Ovary (tissue), 7 donors: ENCODE measurements at regions not wholly inside any gene's neighbourhood (a gene's known extent, or its start where the extent isn't known, plus 50 kb on each side); places are given as distances from the start of the nearest gene placed in this dataset.
"Not testable (repeated sequence)": the region's sequence is repeated elsewhere in the genome, so short reads cannot be mapped to it uniquely, and the experiment has no call there.

Experiments
- DNase-seq, 5 donors: peaks; one replicate each; pipeline ENCODE4 v3.0.0-alpha.2; 2019 to 2020
- H3K27ac ChIP-seq, 2 donors: fragments of 200-600 bp; one replicate each; pipeline versions ENCODE4 v1.5.1 to v1.8.0; 2019 to 2022
- H3K27me3 ChIP-seq: fragments of 200-600 bp; one replicate; pipeline ENCODE4 v1.8.0; 2022
- H3K36me3 ChIP-seq: fragments of 200-600 bp; sonication (generic); one replicate; pipeline ENCODE4 v1.5.1; 2019
- H3K4me1 ChIP-seq: one replicate; pipeline ENCODE4 v1.8.1; 2013; ENCODE audit warnings: mild to moderate bottlenecking, moderate library complexity; ENCODE audit not compliant: insufficient read depth
- H3K4me3 ChIP-seq: fragments of 200-600 bp; sonication (generic); one replicate; pipeline ENCODE4 v1.5.1; 2017
- H3K9me3 ChIP-seq, 2 donors: fragments of 200-600 bp in 1 of 2; sonication (generic) in 1 of 2; one replicate each; pipeline versions ENCODE4 v1.5.1 to v1.8.1; 2013 to 2019; ENCODE audit warnings: mild to moderate bottlenecking in 1 of 2, moderate library complexity in 1 of 2
- CTCF ChIP-seq, 3 donors: fragments of 450-650 bp in 2 of 3; fragments of 200-600 bp in 1 of 3; IDR thresholded peaks; one replicate each; pipeline versions ENCODE4 v1.5.1 to v1.8.0; 2016 to 2022; ENCODE audit warnings: antibody characterized with exemption in 3 of 3, mild to moderate bottlenecking in 1 of 3
- EP300 ChIP-seq: sonication (generic); formaldehyde crosslinking; IDR thresholded peaks from one replicate; pipeline ENCODE4 v1.6.1; 2017; ENCODE audit warnings: antibody characterized with exemption
- POLR2A ChIP-seq: fragments of 450-650 bp; IDR thresholded peaks from one replicate; pipeline ENCODE4 v1.6.1; 2017; ENCODE audit warnings: antibody characterized with exemption, mild to moderate bottlenecking, moderate library complexity
- WGBS, 3 donors: extraction: QIAGEN DNeasy Blood & Tissue Kit in 1 of 3; methylation state at CpG; one replicate each; pipeline versions ENCODE4 v1.1.5 to v1.1.7; 2013 to 2017; 5-methylcytosine and 5-hydroxymethylcytosine counted together
- intact Hi-C, 4 donors: fragments of 100-400 bp; cut with DNase I; formaldehyde crosslinking; loops; one replicate each; pipeline versions ENCODE4 v1.11.0 to v1.15.1; 2022 to 2023
- donor health status: DM: no; HTN: no; CAD: no; lungs with moderate emphysema.
- donor health status: DM: no; HTN: no; CAD: no.
- donor health status: Bipolar disorder and iron deficiency.
- donor health status: DM: no; HTN: no; CAD: no.
- donor health status: DM: yes; HTN: yes; CAD: no.

- Histone ChIP-seq H3K27me3 (no peaks in the 10 kb centered on the region), H3K9me3 (no peaks in the 10 kb centered on the region), H3K27ac (no peak overlapping the region), H3K36me3 (no peaks in the 10 kb centered on the region), H3K4me1 (no peaks in the 10 kb centered on the region), H3K4me3 (no peak overlapping the region)
- WGBS, 3 donors, result 71 to 75% (median 72%) methylated on average over 6 of the region's 6 CpGs
- no peak for TF ChIP-seq CTCF (IDR thresholded peaks at IDR 0.05)
- TF ChIP-seq EP300, result no peak
- no peak for TF ChIP-seq POLR2A
- DNase-seq, result no peak
- intact Hi-C loops, result no loop called here
These were observed 315.3 kb upstream of the LUZP2 start for GRCh38 chr11:24181395-24182047.

DNA sequence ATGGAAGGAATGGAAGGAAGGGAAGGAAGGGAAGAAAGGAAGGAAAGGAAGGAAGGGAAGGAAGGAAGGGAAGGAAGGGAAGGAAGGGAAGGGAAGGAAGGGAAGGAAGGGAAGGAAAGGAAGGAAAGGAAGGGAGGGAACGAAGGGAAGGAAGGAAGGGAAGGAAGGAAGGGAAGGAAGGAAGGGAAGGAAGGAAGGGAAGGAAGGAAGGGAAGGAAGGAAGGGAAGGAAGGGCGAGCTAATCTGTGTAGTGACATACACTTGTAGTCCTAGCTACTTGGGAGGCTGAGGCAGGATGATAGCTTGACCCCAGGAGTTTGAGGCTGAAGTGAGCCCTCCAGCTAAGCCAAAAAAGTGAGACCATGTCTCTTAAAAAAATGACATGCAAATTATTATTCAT is 311.3 kb upstream of the LUZP2 start:
- H3K36me3 ChIP-seq, DNase-seq, H3K4me3 ChIP-seq, intact Hi-C loops, H3K27ac ChIP-seq, H3K9me3 ChIP-seq, H3K27me3 ChIP-seq, H3K4me1 ChIP-seq: not testable (repeated sequence)
- WGBS, 3 donors, result 76 to 85% (median 82%) methylated on average over 1 to 2 of the region's 2 CpGs

- Histone ChIP-seq H3K27ac (no peak overlapping the region), H3K9me3 (no peaks in the 10 kb centered on the region), H3K4me3 (no peak overlapping the region), H3K27me3 (no peaks in the 10 kb centered on the region), H3K4me1 (no peaks in the 10 kb centered on the region), H3K36me3 (no peaks in the 10 kb centered on the region)
- no peak for TF ChIP-seq EP300
- TF ChIP-seq POLR2A, result no peak
- TF ChIP-seq CTCF (IDR thresholded peaks at IDR 0.05), result no peak
- DNase-seq, result no peak
- 71 to 82% (median 77%) methylated on average over 2 of the region's 2 CpGs for WGBS, 3 donors
- intact Hi-C loops, result no loop called here
These were observed 300.1 kb upstream of the LUZP2 start for GRCh38 chr11:24196733-24197132.

DNA sequence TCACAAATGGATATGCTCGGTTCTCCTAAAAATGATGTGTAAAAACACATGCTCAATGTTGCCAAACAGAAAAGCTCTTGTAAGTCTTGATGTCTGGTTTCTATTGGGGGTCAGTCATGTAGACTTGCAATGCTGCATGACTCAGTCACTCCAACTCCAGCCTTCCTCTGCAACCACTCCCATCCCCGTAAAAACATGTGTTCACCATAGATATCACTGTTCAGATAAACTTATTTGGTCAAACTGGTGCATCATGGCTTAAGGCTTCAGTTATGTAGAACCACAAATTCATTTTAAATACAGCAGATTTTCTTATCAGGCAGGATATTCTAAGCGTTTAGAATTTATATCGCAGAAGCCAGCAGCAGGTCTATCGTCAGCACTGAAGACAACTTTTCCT is 298.4 kb upstream of the LUZP2 start:
- 76 to 82% (median 82%) methylated on average over 5 of the region's 5 CpGs for WGBS, 3 donors
- intact Hi-C loops, result no loop called here
- Histone ChIP-seq H3K27ac (no peak overlapping the region), H3K36me3 (no peaks in the 10 kb centered on the region), H3K4me1 (no peaks in the 10 kb centered on the region), H3K4me3 (no peak overlapping the region), H3K27me3 (no peaks in the 10 kb centered on the region), H3K9me3 (no peaks in the 10 kb centered on the region)
- no peak for DNase-seq
- TF ChIP-seq CTCF (IDR thresholded peaks at IDR 0.05) (no peak), EP300 (no peak), POLR2A (no peak)

- Histone ChIP-seq H3K4me1 (no peaks in the 10 kb centered on the region), H3K36me3 (no peaks in the 10 kb centered on the region), H3K9me3 (no peaks in the 10 kb centered on the region), H3K4me3 (no peak overlapping the region), H3K27ac (no peak overlapping the region), H3K27me3 (no peaks in the 10 kb centered on the region)
- TF ChIP-seq CTCF (IDR thresholded peaks at IDR 0.05) (no peak), EP300 (no peak), POLR2A (no peak)
- WGBS, 3 donors, result 82 to 89% (median 88%) methylated on average over 1 of the region's 1 CpG
- intact Hi-C loops, result no loop called here
- DNase-seq, result no peak
These were observed 297.4 kb upstream of the LUZP2 start for GRCh38 chr11:24199461-24199860.
